Pancreas (tissue), 10 donors: ENCODE measurements at regions not wholly inside any gene's neighbourhood (a gene's known extent, or its start where the extent isn't known, plus 50 kb on each side); places are given as distances from the start of the nearest gene placed in this dataset.

Experiments used
- ATAC-seq, 4 donors: fragments of 200-7000 bp; cut with Tn5 transposase; one replicate each; pipeline versions ENCODE4 v1.8.0 to v1.9.1; 2020; ENCODE audit warnings: mild to moderate bottlenecking in 4 of 4, moderate library complexity in 4 of 4
- DNase-seq, 6 donors: peaks; one replicate each; pipeline ENCODE4 v3.0.0-alpha.2; 2020
- FAIRE-seq: peaks from 2 replicates; lab custom pipeline; 2012; peaks lifted over from hg19 to GRCh38; lab: Jason Lieb, UNC
- H3K27ac ChIP-seq, 4 donors: fragments of 200-600 bp; sonication (generic); 1 replicate in 3 of 4; 2 replicates in 1 of 4; pipeline versions ENCODE4 v1.5.0 to v1.8.0; 2020
- H3K27me3 ChIP-seq, 4 donors: fragments of 200-600 bp; one replicate each; pipeline ENCODE4 v1.8.0; 2021
- H3K36me3 ChIP-seq, 3 donors: fragments of 200-600 bp; sonication (generic) in 1 of 3; one replicate each; pipeline versions ENCODE4 v1.5.0 to v1.8.0; 2020 to 2021
- H3K4me1 ChIP-seq, 3 donors: fragments of 200-600 bp; one replicate each; pipeline ENCODE4 v1.8.0; 2021
- H3K4me3 ChIP-seq, 4 donors: fragments of 200-600 bp; sonication (generic) in 2 of 4; one replicate each; pipeline versions ENCODE4 v1.5.0 to v1.8.0; 2020 to 2021
- H3K9me3 ChIP-seq, 4 donors: fragments of 200-600 bp; one replicate each; pipeline ENCODE4 v1.8.0; 2021
- WGBS, 2 donors: extraction: QIAGEN DNeasy Blood & Tissue Kit; methylation state at CpG; one replicate each; pipeline ENCODE4 v1.1.7; 2013; 5-methylcytosine and 5-hydroxymethylcytosine counted together
- intact Hi-C, 3 donors: fragments of 100-400 bp; cut with DNase I; formaldehyde crosslinking; loops; one replicate each; pipeline versions ENCODE4 v1.11.1 to v1.14.2; 2022
- TF ChIP-seq, protein P1 (sequence below), 4 donors: fragments of 200-600 bp; sonication (generic) in 3 of 4; IDR thresholded peaks; one replicate each; pipeline versions ENCODE4 v1.5.0 to v1.8.0; 2021; ENCODE audit warnings: antibody characterized with exemption in 4 of 4
- donor health status: healthy with polysubstance abuse.
- donor health status: DM: no; HTN: no; CAD: no; lungs with moderate emphysema.
- donor health status: DM: no; HTN: no; CAD: no.
- donor health status: control.
- donor health status: control.
- donor health status: Bipolar disorder and iron deficiency.
- donor health status: DM: yes; HTN: yes; CAD: no.
- donor health status: DM: no; HTN: no; CAD: no.
- donor health status: DM: no; HTN: no; CAD: no.
- donor health status: DM: yes; HTN: yes; CAD: no.

DNA sequence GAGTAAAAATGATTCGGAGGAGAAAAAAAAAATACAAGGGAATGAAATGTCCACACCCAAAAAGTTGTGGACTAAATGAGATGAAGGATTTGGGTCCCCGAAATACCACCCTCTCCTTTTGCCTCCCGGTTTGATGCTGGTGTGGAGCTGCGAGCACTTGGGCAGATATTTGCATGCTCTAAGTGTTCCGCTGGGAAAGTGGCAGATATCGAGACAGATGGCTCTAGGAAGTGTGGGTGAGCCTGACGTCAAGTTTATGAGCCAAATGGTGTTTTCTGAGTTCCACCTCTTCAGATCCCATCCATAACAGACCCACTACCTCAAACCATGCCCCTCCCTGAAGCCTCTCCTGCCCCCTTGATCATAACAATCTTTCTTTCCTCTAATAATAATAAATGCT, 228.6 kb downstream of the QDPR start:
- no peaks in the 10 kb centered on the region for H3K4me1 ChIP-seq
- H3K27me3 ChIP-seq = no peaks in the 10 kb centered on the region
- H3K36me3 ChIP-seq = no peaks in the 10 kb centered on the region
- no peak for ATAC-seq
- no peak for FAIRE-seq
- TF ChIP-seq, protein P1, sequence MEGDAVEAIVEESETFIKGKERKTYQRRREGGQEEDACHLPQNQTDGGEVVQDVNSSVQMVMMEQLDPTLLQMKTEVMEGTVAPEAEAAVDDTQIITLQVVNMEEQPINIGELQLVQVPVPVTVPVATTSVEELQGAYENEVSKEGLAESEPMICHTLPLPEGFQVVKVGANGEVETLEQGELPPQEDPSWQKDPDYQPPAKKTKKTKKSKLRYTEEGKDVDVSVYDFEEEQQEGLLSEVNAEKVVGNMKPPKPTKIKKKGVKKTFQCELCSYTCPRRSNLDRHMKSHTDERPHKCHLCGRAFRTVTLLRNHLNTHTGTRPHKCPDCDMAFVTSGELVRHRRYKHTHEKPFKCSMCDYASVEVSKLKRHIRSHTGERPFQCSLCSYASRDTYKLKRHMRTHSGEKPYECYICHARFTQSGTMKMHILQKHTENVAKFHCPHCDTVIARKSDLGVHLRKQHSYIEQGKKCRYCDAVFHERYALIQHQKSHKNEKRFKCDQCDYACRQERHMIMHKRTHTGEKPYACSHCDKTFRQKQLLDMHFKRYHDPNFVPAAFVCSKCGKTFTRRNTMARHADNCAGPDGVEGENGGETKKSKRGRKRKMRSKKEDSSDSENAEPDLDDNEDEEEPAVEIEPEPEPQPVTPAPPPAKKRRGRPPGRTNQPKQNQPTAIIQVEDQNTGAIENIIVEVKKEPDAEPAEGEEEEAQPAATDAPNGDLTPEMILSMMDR (IDR thresholded peaks at IDR 0.05) = no peak
- no peak for DNase-seq
- intact Hi-C loops = no loop called here
- no peak overlapping the region for H3K27ac ChIP-seq
- H3K4me3 ChIP-seq = no peak overlapping the region
- WGBS, 2 donors = 71 to 83% methylated on average over 7 of the region's 7 CpGs
- no peaks in the 10 kb centered on the region for H3K9me3 ChIP-seq

DNA sequence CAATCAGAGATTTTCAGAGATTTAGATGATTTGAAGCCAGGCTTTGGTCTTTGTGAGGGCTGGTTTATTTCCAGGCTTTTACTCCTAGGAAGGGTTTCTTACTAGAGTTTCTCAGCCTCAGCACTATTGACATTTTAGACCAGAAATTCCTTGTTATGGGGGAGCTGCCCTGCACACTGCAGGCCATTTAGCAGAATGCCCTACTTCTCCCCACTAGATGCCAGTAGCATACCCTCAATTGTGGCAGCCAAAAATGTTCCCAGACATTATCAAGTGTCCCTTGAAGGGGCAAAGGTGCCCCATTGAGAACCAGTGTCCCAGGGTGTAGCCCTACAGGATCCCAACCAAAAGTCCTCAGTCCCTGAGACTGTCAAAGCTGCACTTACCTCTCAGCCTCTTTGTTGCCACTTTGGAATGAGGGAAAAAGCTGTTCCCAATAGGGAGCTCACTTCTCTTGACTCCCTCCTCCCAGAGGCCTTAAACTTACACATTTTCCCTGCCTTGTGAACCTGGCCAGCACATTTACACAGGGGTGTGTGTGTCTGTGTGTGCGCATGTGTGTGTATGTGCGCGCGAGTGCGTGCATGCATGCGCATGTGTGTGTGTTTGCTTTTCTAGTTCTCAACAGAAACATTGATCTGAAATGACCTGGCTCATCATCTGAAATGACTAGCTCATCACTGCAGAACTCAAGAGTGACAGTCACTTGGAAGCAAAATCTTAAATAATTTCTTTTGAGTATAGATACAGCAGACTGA, 231.4 kb downstream of the QDPR start:
- DNase-seq (no peak), FAIRE-seq (no peak), ATAC-seq (no peak)
- intact Hi-C loops = no loop called here
- Histone ChIP-seq H3K27ac (no peak overlapping the region), H3K4me1 (no peaks in the 10 kb centered on the region), H3K9me3 (no peaks in the 10 kb centered on the region), H3K27me3 (no peaks in the 10 kb centered on the region), H3K4me3 (no peak overlapping the region), H3K36me3 (no peaks in the 10 kb centered on the region)
- TF ChIP-seq, protein P1 (IDR thresholded peaks at IDR 0.05) = no peak
- 93 to 95% methylated on average over 6 of the region's 6 CpGs for WGBS, 2 donors

DNA sequence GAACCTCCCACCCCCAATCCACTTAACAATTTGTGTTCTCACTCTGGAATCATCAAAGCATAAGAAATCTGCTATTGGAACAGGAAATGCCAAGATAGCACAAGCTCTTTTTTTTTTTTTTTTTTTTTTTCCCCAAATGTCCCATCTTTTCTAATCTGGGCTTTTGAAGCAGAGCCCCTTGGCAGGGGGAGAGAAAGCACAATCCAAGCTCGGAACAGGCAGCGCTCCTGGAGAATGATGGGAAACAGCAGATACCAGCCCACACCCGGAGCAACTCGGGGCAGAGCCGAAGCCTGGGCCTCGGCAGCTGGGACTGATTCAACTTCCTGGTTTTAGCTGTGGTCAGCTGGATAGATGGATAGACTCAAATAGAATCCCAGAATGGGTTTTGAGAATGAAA, 235.1 kb downstream of the QDPR start:
- TF ChIP-seq, protein P1 (IDR thresholded peaks at IDR 0.05) = no peak
- Histone ChIP-seq H3K4me3 (no peak overlapping the region), H3K27ac (no peak overlapping the region), H3K9me3 (no peaks in the 10 kb centered on the region), H3K4me1 (no peaks in the 10 kb centered on the region), H3K27me3 (no peaks in the 10 kb centered on the region), H3K36me3 (no peaks in the 10 kb centered on the region)
- ATAC-seq (no peak), FAIRE-seq (no peak), DNase-seq (no peak)
- WGBS, 2 donors = 45 to 49% methylated on average over 6 of the region's 6 CpGs
- intact Hi-C loops = no loop called here

DNA sequence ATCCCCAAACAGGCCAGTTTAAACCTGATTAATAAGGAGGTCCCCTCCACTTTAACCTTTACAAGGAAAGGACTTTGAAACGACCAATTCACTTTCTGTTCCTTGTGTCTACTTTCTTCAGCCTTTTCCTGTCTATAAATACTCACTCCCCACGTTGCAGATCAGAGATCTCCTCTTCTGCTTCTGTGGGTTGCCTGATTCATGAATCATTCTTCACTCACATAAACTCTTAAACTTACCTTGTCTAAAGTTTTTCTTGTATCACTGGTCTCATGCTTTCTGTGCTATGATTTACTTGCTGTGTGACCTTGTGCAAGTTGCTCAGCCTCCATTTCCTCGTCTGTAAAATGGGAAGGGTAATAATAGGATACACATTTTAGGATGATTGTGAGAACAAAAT, 236.1 kb downstream of the QDPR start:
- no peaks in the 10 kb centered on the region for H3K9me3 ChIP-seq
- intact Hi-C loops = no loop called here
- H3K27me3 ChIP-seq = no peaks in the 10 kb centered on the region
- DNase-seq = no peak
- no peak overlapping the region for H3K27ac ChIP-seq
- no peaks in the 10 kb centered on the region for H3K36me3 ChIP-seq
- TF ChIP-seq, protein P1 (IDR thresholded peaks at IDR 0.05) = no peak
- no peak for FAIRE-seq
- no peak overlapping the region for H3K4me3 ChIP-seq
- 29 to 44% methylated on average over 3 of the region's 3 CpGs for WGBS, 2 donors
- H3K4me1 ChIP-seq = no peaks in the 10 kb centered on the region
- ATAC-seq = no peak

DNA sequence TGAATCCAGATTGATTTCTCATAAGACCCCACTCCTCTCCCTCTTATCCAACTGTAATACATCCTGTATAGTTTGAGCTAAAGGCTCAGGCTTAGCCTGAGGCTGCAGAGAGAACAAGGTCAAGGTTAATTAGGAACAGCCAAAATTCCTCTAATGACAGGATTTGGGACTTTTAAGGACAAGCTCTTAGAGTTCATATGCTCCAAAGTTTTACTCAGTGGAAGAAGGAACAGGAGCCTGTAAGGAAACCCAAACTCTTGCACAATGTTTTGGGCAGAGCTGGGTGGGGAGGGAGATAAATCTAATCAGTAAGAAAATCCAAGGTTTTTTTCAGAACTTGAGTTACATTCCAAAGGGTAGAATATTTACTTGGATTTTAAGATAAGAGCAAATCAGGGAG, 238.8 kb downstream of the QDPR start:
- ATAC-seq = no peak
- intact Hi-C loops = no loop called here
- no peak for FAIRE-seq
- H3K27me3 ChIP-seq = no peaks in the 10 kb centered on the region
- H3K27ac ChIP-seq = no peak overlapping the region
- no peaks in the 10 kb centered on the region for H3K4me1 ChIP-seq
- H3K9me3 ChIP-seq = no peaks in the 10 kb centered on the region
- TF ChIP-seq, protein P1 (IDR thresholded peaks at IDR 0.05) = no peak
- DNase-seq = no peak
- no peak overlapping the region for H3K4me3 ChIP-seq
- no peaks in the 10 kb centered on the region for H3K36me3 ChIP-seq
